Common myeloid progenitor, CD34-positive (primary cell): ENCODE measurements at regions not wholly inside any gene's neighbourhood (a gene's known extent, or its start where the extent isn't known, plus 50 kb on each side); places are given as distances from the start of the nearest gene placed in this dataset.

Experiments
- CTCF ChIA-PET: fragments of 350-600 bp; sonication (Branson Sonifier 250); formaldehyde crosslinking; loops from one replicate; lab custom pipeline; 2021; ENCODE audit warnings: antibody characterized with exemption; lab: Charles Lee
- POLR2A ChIA-PET: fragments of 350-600 bp; sonication (Branson Sonifier 250); formaldehyde crosslinking; loops from one replicate; lab custom pipeline; 2021; ENCODE audit warnings: antibody characterized with exemption; lab: Charles Lee
- DNase-seq, 3 donors: peaks; one replicate each; pipeline versions ENCODE4 v3.0.0 to v3.0.0-alpha.2; 2013
- H3K27ac ChIP-seq, 2 experiments: 1 replicate in 1 of 2; 2 replicates in 1 of 2; pipeline ENCODE4 v1.7.0; 2013; ENCODE audit warnings: inconsistent platforms in 2 of 2, low read length in 2 of 2, mild to moderate bottlenecking in 2 of 2, low read depth in 1 of 2, moderate library complexity in 1 of 2; ENCODE audit not compliant: severe bottlenecking in 2 of 2, insufficient read depth in 1 of 2, poor library complexity in 1 of 2
- H3K27me3 ChIP-seq, 5 experiments: replicated peaks in 2 of 5; 1 replicate in 3 of 5; 2 replicates in 2 of 5; pipeline versions ENCODE4 v1.6.1 to v1.7.0; 2013; ENCODE audit warnings: low read length in 4 of 5, mild to moderate bottlenecking in 2 of 5, moderate library complexity in 2 of 5, inconsistent platforms in 1 of 5; ENCODE audit not compliant: insufficient read depth in 5 of 5, control insufficient read depth in 4 of 5
- H3K36me3 ChIP-seq, 4 experiments: 1 replicate in 2 of 4; 2 replicates in 2 of 4; pipeline versions ENCODE4 v1.6.1 to v1.7.0; 2013; ENCODE audit warnings: low read length in 3 of 4, control low read depth in 1 of 4, mild to moderate bottlenecking in 1 of 4; ENCODE audit not compliant: control insufficient read depth in 4 of 4, insufficient read depth in 4 of 4
- H3K4me1 ChIP-seq, 4 experiments: 1 replicate in 3 of 4; 2 replicates in 1 of 4; pipeline versions ENCODE4 v1.6.1 to v1.7.1; 2013; ENCODE audit warnings: low read length in 3 of 4, mild to moderate bottlenecking in 3 of 4, control low read depth in 1 of 4, inconsistent platforms in 1 of 4, moderate library complexity in 1 of 4; ENCODE audit not compliant: control insufficient read depth in 4 of 4, insufficient read depth in 4 of 4; ENCODE audit errors: control extremely low read depth in 1 of 4
- H3K4me3 ChIP-seq, 7 experiments: 1 replicate in 4 of 7; 2 replicates in 3 of 7; pipeline versions ENCODE4 v1.5.1 to v1.7.0; 2013; ENCODE audit warnings: mild to moderate bottlenecking in 7 of 7, low read length in 6 of 7, moderate library complexity in 6 of 7, inconsistent platforms in 2 of 7, low read depth in 2 of 7, control low read depth in 1 of 7; ENCODE audit not compliant: insufficient read depth in 4 of 7, control insufficient read depth in 1 of 7; ENCODE audit errors: extremely low read depth in 1 of 7
- H3K9me3 ChIP-seq, 5 experiments: 1 replicate in 4 of 5; 2 replicates in 1 of 5; pipeline versions ENCODE4 v1.6.1 to v1.7.1; 2013; ENCODE audit warnings: low read length in 4 of 5, mild to moderate bottlenecking in 2 of 5, inconsistent platforms in 1 of 5, low read depth in 1 of 5, moderate library complexity in 1 of 5; ENCODE audit not compliant: control insufficient read depth in 4 of 5, insufficient read depth in 2 of 5; ENCODE audit errors: control extremely low read depth in 1 of 5
- WGBS: methylation state at CpG from one replicate; pipeline ENCODE4 v1.1.5; 2013; ENCODE audit not compliant: insufficient coverage; 5-methylcytosine and 5-hydroxymethylcytosine counted together

DNA sequence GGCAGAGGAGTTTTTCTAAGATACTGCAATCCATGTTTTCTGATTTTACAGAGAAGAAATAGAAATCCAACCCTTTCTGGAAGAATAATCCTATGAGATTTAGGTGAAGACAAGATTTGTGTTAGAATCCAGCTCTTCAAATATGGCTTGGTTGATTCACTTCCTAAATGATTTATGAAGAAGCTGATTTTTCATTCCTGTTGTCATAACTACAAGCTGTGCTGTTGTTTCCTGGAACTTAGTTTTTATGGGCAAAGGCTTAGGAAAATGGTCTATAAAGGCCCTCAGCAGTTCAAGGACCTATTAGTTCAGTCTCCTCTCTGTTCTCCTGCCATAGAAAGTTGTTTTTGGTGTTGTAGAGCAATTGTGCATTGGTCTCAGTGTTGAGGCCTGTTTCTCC lies 174.2 kb upstream of the FAM20A start:
- Histone ChIP-seq H3K9me3 (no peaks in the 10 kb centered on the region), H3K27ac (no peak overlapping the region), H3K27me3 (no peaks in the 10 kb centered on the region), H3K4me3 (no peak overlapping the region), H3K4me1 (peaks cover 0 to 3% (median 0%) of the 10 kb centered on the region in 4 experiments), H3K36me3 (no peaks in the 10 kb centered on the region)
- POLR2A ChIA-PET: no interaction called here
- DNase-seq: no peak
- CTCF ChIA-PET: interaction anchor here (0.6 to 10.6 kb wide), 13 partner anchors 10 to 473 kb away, joined by 3 to 134 read pairs (median 4); no protein-coding TSS in a partner anchor

DNA sequence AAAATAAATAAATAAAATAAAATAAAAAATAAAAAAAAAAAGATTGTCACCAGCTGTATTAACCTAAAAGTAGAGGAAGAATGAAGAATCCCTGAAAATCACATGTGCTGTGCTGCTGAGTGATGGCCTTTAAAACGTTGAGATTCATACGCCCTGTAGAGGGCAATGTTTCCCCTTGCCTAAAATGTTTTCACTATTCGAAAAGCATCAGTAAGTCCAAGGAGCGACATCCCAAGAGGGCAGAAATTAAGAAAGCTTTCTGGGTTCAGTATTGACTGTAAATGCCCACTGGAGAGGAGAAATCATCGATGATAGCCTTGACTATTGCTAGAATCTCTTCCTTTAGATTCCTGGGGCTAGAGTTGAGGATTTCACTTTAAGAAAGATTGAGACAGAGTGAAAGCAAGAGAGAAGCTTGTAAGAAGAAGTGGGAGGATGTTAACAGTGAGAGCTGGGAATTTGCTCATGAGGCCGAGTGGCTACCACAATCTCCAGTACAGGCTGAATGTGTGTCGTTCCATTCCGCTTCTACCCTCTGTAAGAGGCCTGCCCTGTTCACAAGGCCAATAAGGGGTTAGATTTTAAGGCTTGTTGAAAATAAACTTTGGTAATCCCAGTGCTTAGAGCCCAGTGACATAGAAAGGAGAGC lies 170.8 kb upstream of the FAM20A start:
- H3K4me3 ChIP-seq: peak overlapping the region in 4 of 7 experiments; percentile 24 to 64 (median 42)
- WGBS: 50% methylated on average over 7 of the region's 8 CpGs

DNA sequence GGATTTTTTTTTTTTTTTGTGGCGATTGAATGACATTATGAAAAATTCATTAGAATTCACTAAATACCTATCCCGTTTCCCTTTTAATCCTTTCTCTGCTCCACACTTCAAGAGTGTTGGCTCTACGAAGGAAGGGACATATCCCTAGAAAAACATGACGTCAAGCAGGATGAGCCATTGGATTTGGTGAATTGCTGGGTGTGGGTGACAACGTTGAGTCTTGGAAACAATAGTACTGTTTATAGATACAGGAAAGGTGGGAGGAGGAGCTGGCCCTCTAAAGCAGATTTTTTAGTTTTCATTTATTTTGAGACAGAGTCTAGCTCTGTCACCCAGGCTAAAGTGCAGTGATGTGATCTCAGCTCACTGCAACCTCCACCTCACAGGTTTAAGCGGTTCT lies 167.6 kb upstream of the FAM20A start:
- CTCF ChIA-PET: interaction anchor here (0.6 to 0.7 kb wide), 2 partner anchors 233 to 480 kb away, joined by 3 read pairs; no protein-coding TSS in a partner anchor
- Histone ChIP-seq H3K4me3 (no peak overlapping the region), H3K4me1 (no peaks in the 10 kb centered on the region), H3K27me3 (no peaks in the 10 kb centered on the region), H3K27ac (no peak overlapping the region), H3K36me3 (no peaks in the 10 kb centered on the region), H3K9me3 (no peaks in the 10 kb centered on the region)
- POLR2A ChIA-PET: interaction anchor here (0.6 kb wide), 1 partner anchor 731 kb away, joined by 3 read pairs; no protein-coding TSS in a partner anchor
- no peak for DNase-seq
- WGBS: 90% methylated on average over 2 of the region's 6 CpGs

More for the DNA sequence above, 170.8 kb upstream of the FAM20A start:
- H3K27ac ChIP-seq: no peak overlapping the region
- peaks cover 0 to 3% (median 0%) of the 10 kb centered on the region in 4 experiments for H3K4me1 ChIP-seq
- POLR2A ChIA-PET: no interaction called here
- no peaks in the 10 kb centered on the region for H3K27me3 ChIP-seq
- H3K9me3 ChIP-seq: no peaks in the 10 kb centered on the region
- CTCF ChIA-PET: interaction anchor here (0.8 to 10.6 kb wide), 19 partner anchors 11 to 481 kb away, joined by 3 to 134 read pairs (median 4); no protein-coding TSS in a partner anchor
- peak; percentile 71 to 85 (median 82) for DNase-seq
- no peaks in the 10 kb centered on the region for H3K36me3 ChIP-seq

DNA sequence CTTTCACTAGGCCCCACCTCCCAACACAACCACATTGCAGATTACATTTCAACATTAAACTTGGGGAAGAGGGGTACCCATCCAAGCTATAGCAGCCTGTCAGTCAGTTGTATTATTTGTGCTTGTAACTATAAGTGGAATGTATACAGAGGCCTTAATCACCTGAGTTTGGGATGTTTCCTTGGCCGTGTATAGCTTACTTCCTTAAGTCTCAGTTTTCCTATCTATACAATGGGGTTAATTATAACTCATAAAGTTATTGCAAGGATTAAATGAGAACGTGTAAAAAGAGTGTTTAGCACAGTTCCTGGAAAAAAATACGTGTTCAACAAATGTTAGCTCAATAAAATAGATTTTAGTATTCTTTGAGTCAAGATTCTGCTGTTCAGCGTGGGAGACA lies 165.5 kb upstream of the FAM20A start:
- no peaks in the 10 kb centered on the region for H3K9me3 ChIP-seq
- no peak overlapping the region for H3K27ac ChIP-seq
- H3K27me3 ChIP-seq: no peaks in the 10 kb centered on the region
- no peak for DNase-seq
- POLR2A ChIA-PET: no interaction called here
- no peaks in the 10 kb centered on the region for H3K4me1 ChIP-seq
- 100% methylated on average over 1 of the region's 4 CpGs for WGBS
- no peaks in the 10 kb centered on the region for H3K36me3 ChIP-seq
- CTCF ChIA-PET: no interaction called here
- H3K4me3 ChIP-seq: no peak overlapping the region

DNA sequence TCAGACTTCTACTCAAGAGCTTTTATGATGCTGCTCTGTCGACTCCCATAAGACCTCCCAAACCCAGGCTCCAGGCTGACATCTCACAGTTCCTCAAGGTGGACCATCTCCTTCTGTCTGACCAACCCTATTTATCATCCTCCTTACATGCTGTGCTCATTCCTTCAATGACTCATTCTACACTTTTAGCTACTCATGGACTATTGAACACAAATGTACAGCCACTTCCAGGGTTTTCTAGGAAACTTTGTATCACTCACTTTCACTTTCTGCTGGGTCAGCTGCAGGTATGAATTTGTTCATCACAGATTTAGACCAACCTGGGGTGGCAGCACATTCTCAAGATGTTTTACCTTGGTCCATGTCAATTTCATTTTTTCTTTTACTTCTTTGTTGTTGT lies 162.4 kb upstream of the FAM20A start:
- Histone ChIP-seq H3K4me3 (no peak overlapping the region), H3K4me1 (peaks cover 4 to 11% (median 7%) of the 10 kb centered on the region in 4 experiments), H3K9me3 (no peaks in the 10 kb centered on the region), H3K27me3 (no peaks in the 10 kb centered on the region), H3K36me3 (no peaks in the 10 kb centered on the region), H3K27ac (no peak overlapping the region)
- POLR2A ChIA-PET: no interaction called here
- WGBS: 100% methylated on average over 1 of the region's 1 CpG
- peak in 1 of 3 donors; percentile 10 for DNase-seq
- CTCF ChIA-PET: interaction anchor here (1.0 to 2.8 kb wide), 2 partner anchors 13 to 298 kb away, joined by 3 to 10 read pairs; no protein-coding TSS in a partner anchor

DNA sequence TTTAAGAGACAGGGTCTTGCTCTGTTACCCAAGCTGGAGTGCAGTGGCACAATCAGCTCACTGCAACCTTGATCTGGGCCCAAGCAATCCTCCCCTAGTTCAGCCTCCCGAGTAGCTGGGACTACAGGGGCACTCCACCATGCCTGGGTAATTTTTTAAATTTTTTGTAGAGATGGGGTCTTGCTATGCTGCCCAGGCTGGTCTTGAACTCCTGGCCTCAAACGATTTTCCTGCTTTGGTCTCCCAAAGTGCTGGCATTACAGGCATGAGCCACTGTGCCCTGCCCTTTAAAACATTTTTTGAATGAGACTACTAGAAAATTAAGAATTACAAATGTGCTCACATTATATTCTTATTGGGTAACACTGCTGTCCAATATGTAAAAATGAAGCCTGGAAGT lies 161.7 kb upstream of the FAM20A start:
- peaks cover 4 to 11% (median 7%) of the 10 kb centered on the region in 4 experiments for H3K4me1 ChIP-seq
- POLR2A ChIA-PET: no interaction called here
- no peak for DNase-seq
- CTCF ChIA-PET: no interaction called here
- 89% methylated on average over 1 of the region's 2 CpGs for WGBS
- H3K4me3 ChIP-seq: no peak overlapping the region
- H3K36me3 ChIP-seq: no peaks in the 10 kb centered on the region
- H3K27me3 ChIP-seq: no peaks in the 10 kb centered on the region
- no peaks in the 10 kb centered on the region for H3K9me3 ChIP-seq
- no peak overlapping the region for H3K27ac ChIP-seq

DNA sequence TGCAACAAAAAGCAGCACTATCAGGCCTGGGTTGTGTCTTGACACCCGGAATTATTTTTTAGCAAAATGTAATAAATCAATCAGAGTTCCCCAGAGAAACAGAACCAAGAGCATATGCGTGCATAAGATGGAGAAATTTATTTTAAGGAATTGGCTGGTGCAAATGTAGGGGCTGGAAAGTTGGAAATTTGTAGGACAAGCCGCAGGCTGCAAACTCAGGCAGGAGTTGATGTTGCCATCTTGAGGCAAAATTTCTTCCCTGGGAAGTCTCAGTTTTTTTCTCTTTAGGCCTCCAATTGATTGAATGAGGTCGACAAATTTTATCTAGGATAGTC lies 158.9 kb upstream of the FAM20A start:
- no peaks in the 10 kb centered on the region for H3K36me3 ChIP-seq
- H3K27ac ChIP-seq: no peak overlapping the region
- no peaks in the 10 kb centered on the region for H3K9me3 ChIP-seq
- CTCF ChIA-PET: interaction anchor here (1.1 to 1.2 kb wide), 2 partner anchors 12 to 221 kb away, joined by 3 read pairs; no protein-coding TSS in a partner anchor
- no peaks in the 10 kb centered on the region for H3K27me3 ChIP-seq
- POLR2A ChIA-PET: no interaction called here
- no peak for DNase-seq
- peaks cover 4 to 11% (median 7%) of the 10 kb centered on the region in 4 experiments for H3K4me1 ChIP-seq
- peak overlapping the region in 2 of 7 experiments; percentile 73 to 83 for H3K4me3 ChIP-seq
- 59% methylated on average over 3 of the region's 4 CpGs for WGBS
